Stimulated activated CD4-positive, alpha-beta T cell treated with anti-CD3 and anti-CD28 coated beads, Interleukin-4, amount 100 ng/mL, for 4 hours (primary cell): ENCODE measurements at regions not wholly inside any gene's neighbourhood (a gene's known extent, or its start where the extent isn't known, plus 50 kb on each side); places are given as distances from the start of the nearest gene placed in this dataset.

Experiments used
- DNase-seq, 2 experiments: peaks; one replicate each; pipeline ENCODE4 v3.0.0-alpha.2; 2020

DNA sequence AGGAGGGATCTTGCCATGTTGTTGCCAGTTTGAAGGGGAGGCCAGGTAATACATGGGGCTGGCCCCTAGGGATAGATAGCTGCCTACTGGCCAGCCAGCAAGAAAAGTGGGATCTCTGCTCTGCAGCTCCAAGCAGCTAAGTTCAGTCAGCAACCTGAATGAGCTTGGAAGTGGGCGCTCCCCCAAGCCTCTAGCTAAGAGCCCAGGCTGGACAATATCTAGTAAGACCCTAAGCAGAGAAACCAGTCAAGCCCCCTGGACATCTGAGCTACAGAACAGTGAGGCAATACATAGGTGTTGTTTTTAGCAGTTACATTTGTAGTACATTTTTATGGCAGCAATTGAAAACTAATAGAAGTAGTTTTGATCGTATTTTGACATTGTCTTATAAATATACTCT is 409.8 kb upstream of the SMIM21 start:
- DNase-seq = no peak

DNA sequence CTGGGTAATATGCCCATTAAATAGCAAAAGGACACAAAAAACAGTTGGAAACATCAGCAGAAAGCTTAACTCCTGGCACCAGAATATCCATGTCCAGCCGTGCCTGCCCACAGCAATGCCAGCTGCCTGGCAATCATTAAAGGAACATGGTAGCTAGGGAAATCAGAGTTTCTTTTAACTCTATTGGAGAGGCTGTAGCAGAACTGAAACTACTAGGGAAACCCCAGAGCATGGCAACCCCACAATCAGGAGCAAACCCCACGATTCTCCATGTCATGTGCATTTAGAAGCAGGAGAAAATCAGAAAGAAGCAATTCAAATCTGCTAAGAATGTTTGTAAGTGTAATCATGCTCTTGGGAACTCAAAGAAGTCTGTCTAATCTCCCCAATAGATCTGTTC is 409.0 kb upstream of the SMIM21 start:
- no peak for DNase-seq

DNA sequence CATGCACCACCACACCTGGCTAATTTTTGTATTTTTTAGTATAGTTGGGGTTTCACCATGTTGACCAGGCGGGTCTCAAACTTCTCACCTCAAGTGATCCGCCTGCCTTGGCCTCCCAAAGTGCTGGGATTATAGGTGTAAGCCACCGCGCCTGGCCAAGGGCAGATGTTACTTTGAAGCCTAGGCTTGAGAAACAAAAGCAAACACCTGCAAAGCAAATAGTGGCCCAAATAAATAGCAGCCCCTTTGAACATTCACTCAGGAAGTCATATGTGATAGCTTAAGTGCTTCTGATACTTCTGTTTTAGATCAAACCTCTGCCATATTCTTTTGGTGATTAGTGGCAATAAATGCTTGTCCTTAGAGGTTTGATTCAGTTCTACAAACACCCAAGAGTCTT is 404.5 kb upstream of the SMIM21 start:
- DNase-seq = no peak

GRCh38 chr18:75830828-75831227 is 403.3 kb upstream of the SMIM21 start:
- no peak for DNase-seq

DNA sequence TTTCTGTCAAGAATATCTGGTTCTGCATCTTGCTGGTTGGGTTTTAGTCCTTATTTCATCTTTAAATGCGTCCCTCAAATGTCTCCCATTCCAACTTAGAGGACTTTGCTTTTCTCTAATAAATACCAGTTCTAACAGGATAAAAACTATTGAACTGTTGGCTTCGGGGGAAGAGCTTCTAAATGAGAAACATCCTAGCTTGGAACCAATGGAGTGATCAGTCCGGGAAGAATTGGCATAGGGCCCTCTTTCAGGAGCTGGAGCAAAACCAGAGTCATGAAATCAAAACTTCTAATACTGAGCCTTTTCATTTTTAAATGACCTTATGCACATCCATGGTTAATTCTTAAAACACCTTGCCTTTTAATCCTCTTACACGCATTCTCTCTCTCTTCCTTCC is 401.6 kb upstream of the SMIM21 start:
- DNase-seq = no peak

- DNase-seq = no peak
Measured at GRCh38 chr18:75828379-75828778, 400.9 kb upstream of the SMIM21 start.

DNA sequence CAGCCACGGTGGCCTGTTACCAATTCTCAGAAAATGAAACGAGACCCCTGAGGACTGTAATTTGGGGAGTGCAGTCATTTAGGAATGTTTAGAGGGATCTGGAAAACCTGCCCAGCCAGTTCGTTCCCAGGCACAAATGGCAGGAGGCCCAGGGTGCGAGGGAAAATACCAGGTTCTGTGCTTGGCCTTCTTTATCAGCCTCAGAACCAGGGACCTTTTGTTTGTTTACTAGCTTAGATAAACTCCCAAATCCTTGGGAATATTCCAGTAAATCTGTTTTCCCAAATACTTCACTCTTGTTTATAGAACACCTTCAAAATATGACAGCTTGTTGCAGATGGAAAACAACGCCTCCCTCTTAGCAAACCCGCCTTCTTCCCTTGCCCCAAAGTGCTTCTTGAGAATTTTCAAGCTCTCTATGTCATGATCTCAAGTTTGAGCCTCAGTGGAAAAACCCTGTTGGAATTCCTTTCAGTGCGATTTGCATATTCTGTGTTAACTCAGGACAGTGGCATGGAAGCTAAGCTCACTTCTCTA is 400.3 kb upstream of the SMIM21 start:
- no peak for DNase-seq

- DNase-seq = no peak
Measured at GRCh38 chr18:75824661-75825060, 397.2 kb upstream of the SMIM21 start.

- DNase-seq = no peak
Measured at GRCh38 chr18:75823471-75823870, 396.0 kb upstream of the SMIM21 start.

DNA sequence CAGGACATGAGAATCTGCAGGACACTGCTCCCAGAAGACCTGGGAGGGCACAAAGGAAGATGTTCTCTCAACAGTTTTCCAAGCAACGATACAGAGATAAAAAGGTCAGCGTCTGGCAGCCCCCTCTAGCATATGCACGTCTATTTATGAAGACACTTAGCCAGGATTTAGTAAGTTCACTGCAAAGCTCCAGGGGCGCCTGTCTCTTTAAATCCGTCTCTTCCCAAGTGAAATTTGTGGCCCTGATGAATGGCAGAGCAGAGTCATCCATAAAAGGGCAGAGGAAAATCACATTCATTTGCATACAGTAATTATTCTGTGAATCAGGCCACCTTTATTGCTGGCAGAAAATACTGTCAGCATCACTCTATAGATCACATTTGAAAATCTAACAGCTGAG is 390.9 kb upstream of the SMIM21 start:
- DNase-seq = no peak

DNA sequence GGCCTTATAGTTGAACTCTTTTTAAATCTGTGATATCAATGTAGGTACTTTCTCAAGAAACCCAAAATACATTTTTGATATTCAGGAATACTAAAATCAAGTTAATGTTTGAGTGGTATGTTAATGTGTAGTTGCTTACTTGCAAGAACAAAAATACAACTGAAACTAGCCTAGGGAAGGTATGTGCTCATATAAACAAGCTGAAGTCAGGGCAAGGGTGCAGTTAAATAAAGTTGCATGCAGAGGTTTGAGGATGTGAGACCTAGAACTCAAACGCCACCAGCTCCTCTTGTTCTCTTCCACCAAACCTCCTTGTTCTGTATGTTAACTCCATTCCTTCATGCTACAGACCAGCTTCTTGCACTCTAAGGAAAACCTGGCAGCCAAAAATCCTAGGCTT is 388.3 kb upstream of the SMIM21 start:
- DNase-seq = no peak

DNA sequence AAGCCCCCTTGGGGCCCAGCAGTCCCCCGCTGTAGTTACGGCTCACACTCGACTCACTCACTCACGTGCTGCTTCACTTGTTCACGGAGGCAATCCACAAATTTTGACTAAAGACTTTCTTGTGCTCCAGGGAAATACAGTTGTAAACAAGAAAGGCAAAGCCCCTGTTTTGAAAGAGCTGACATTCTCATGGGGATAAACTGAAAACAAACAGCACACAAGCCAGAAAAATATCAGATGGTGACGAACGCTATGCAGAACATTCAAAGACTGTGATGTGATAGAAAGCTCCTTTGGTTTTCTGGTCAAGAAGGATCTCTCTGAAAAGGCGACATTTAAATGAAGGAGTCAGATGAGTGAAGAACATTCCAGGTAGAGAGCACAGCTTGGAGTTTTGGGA is 385.3 kb upstream of the SMIM21 start:
- DNase-seq = no peak

DNA sequence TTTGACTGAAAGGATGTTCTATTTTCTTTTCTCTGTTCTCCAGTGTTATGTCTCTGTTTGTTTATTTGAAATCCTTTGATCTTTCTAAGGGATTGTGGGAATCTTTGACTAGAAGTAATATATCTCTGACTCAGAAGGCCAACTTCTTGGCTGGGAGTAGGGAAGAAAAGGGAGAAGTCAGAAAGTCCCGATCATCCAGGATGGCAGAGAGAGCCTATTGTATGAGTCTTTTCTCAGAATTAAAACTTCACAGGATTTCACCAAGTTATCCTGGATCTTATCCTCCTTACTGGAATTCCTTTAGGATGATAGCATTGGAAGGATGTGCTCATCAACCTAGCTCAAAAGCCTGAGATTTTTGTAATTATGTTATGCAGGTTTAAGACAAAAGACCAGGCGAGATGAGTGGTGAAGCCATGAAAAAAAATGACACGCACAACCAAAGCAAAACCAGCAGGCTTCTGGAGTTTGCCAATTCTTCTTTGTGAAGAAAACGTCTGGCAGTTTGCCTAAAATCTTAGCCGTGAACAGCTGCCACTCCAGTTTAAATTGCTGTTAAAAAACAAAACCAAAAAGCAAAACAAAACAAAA is 383.6 kb upstream of the SMIM21 start:
- no peak for DNase-seq

DNA sequence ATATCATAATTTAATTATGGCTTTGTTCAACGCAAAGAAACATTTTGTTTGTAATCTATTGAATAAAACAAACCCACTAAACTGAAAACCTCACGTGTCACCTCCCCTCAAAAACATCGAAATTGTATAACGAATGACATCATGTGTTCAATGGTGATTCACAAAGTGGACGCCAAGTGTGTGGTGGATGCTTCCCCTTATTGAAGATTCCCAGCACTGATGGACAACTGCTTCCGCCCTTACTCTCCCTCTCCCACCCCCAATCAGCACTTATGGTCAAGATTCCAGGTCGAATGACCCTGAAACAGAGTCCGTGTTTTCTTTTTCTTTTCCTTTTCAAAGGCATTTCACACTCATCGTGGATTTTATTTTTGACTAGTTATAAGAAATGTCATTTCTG is 383.0 kb upstream of the SMIM21 start:
- DNase-seq = no peak

DNA sequence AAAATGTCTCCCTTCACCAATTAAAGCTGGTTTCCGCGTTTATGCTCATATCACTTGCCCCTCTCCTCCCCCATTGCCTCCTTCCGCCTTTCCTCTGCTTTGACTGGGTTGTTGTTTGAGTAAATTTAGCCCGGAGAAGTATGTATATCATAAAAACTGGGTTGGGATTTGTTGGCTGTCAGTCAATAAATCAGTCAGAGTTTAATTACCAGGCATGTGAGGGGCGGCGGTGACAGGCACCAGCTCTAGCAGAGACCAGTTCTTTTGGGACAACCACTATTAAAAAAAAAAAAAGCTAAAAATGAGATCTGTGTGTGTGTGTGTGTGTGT is 382.4 kb upstream of the SMIM21 start:
- no peak for DNase-seq

- no peak for DNase-seq
Measured at GRCh38 chr18:75809151-75809925, 381.8 kb upstream of the SMIM21 start.

- DNase-seq = no peak
Measured at GRCh38 chr18:75805265-75805664, 377.8 kb upstream of the SMIM21 start.

DNA sequence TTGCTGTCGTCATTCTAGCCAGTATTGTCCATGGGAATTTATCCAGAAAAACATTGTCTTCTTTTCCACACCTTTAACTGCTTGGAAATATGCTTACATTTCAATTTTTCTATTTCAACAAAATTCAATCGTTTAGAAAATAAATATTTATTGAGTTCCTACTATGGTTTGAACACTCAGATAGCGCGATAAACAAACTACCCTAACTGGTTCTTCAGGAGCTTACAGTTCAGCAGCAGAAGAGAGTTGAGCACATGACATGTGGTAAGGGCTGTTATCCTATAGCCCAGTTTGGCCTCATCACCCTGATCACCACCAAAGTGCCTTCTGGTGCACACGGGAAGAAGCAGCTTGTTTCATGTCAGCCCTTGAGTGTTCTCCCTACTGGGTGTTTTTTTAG is 375.2 kb upstream of the SMIM21 start:
- DNase-seq = no peak

DNA sequence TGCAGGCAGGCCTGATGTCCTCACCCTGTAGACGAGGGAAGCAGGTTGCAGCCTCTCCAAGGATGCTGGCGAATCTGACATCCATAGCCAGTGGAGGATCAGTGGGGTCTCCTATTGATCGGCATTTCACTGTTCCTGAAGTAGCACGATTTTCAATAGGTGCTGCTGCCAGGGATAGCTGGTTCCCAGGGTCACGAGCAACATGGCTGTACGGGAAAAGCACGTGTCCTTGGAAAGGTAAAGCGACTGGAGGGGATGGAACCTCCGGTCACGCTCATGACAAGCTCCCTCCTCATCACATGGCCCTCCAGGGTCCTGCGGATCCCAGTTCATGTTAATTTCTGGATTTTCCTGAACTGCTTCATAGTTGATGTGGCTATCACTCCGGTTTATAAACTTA is 373.7 kb upstream of the SMIM21 start:
- no peak for DNase-seq

GRCh38 chr18:75800331-75800648 is 372.8 kb upstream of the SMIM21 start:
- no peak for DNase-seq

DNA sequence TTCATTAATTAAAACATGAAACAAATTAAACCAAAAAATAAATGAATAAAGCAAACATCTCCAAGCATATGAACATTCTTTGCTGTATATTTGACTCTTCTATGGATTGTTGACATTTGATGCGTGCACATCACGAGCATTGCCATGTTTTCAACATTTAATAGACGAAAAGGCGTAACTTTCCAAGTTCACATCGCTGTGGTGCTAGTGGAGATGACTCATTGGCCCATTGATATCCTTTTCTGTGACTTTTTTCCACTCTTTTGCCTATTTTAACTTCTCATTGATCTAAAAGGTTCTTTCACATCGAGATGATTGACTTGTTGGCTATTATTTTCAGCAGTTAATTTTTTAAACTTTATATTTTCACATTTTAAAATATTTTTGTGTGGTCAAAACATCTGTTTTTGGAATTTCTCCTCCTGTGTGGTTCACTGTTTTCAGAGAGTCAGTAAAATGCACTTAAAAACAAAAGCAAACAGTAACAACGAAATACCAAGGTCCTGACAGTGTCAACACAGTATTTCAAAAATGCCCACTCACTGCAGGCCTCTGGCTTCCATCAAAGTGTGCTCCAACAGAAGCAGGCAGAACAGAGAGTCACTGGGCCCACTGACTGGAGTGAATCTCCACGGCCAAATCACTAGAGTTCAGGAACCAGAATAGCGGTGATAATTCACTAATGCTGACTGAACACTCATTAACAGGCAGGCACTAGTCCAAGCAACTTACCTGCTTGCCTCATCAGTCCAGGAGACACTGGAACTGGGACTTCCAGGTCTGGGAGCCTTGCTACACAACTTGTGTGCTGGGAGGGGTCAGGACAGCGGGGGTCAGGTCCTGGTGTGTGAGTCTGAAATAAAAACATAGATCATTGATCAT is 372.2 kb upstream of the SMIM21 start:
- no peak for DNase-seq

DNA sequence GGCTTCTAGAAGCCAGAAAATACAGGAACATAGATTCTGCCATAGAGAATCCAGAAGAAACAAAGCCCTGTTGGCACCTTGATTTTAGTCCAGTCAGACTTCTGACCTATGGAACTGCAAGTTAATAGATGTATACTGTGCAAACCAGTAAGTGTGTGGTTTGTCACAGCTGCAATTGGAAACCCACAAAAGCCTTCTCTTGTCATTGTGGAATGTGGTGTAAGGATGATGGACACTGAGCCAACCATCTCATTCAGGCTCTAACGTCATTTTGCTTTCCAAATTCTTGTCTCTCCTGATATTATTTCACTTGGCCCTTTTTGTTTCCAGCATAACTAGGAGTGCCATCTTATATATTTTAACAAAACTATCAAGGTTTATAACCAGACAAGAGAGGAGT is 369.5 kb upstream of the SMIM21 start:
- DNase-seq = no peak

DNA sequence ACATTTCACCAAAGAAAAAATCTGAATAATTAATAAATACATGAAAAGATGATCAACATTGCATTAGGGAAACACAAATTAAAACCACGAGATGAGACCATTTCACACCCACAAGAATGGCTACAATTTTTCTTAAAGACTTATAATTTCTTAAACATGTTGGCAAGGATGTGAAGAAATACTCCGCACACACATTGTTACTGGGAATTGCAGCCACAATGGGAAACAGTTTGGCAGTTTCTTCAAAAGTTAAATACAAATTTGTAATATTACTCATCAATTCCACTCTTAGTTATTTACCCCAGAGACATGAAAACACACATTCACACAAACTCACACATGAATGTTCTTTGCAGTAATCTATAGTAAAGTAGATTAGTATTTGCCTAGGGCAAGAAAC is 363.3 kb upstream of the SMIM21 start:
- no peak for DNase-seq

- no peak for DNase-seq
Measured at GRCh38 chr18:75790111-75790510, 362.6 kb upstream of the SMIM21 start.
